HCEC 1CT (cell line): ENCODE measurements at regions not wholly inside any gene's neighbourhood (a gene's known extent, or its start where the extent isn't known, plus 50 kb on each side); places are given as distances from the start of the nearest gene placed in this dataset.
"Not testable (repeated sequence)": the region's sequence is repeated elsewhere in the genome, so short reads cannot be mapped to it uniquely, and the experiment has no call there.

Source experiments
- DNase-seq: peaks from one replicate; pipeline ENCODE4 v3.0.0-alpha.2; 2017

- DNase-seq, result no peak
These were observed 89.9 kb upstream of the TCF21 start for GRCh38 chr6:133799043-133799442.

DNA sequence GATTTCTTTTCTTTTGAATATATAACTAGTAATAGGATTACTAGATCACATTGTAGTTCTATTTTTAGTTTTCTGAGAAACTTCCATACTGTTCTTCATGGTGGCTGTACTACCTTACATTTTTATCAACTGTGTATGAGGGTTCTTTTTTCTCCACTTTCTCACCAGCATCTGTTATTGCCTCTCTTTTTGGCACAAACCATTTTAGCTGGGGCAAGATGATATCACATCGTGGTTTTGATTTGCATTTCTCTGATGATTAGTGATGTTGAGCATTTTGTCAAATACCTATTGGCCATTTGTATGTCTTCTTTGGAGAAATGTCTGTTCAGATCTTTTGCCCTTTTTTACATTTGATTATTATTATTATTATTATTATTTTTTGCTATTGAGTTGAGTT is 86.1 kb upstream of the TCF21 start:
- no peak for DNase-seq

DNA sequence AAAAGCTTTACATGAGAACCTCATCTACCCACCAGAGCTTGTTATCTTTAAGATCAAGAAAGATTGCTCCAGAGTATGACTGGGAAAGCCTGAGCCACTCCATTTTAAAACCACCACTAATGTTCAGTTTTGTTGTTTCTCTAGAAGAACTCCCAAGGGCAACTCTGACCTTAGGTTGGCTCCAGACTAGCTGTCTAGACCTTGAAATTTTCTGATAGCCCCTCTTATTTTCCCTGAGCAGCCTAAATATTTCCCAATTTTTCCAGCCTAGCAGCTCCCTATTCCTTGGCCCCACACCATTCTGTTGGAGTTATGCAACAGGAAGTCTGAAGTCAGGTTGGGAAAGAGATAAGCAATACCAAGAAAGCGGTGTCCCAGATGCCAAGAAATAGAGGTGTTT is 84.6 kb upstream of the TCF21 start:
- DNase-seq, result peak; percentile 36

DNA sequence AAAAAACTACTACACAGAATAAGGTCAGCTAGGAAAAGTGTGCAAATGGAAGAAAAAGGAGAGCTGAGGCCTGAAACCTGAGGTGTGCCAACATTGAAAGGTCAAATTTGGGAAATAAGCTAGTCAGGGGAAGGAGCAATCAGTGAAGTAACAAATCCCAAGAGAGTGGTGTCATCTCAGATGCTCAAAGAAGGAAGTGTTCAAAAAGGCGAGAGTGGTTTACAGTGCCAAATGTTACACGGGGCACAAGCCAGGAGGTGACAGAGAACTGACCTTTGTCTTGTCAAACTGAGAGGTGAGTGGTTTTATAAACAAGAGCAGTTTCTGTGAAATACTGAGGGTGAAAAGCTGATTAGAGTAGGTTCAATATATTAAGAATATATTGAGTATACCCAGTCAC is 83.0 kb upstream of the TCF21 start:
- DNase-seq, result no peak

- peak; percentile 20 for DNase-seq
These were observed 82.4 kb upstream of the TCF21 start for GRCh38 chr6:133806382-133807140.

- no peak for DNase-seq
These were observed 81.4 kb upstream of the TCF21 start for GRCh38 chr6:133807501-133807900.

- DNase-seq, result peak; percentile 69
These were observed 79.5 kb upstream of the TCF21 start for GRCh38 chr6:133809406-133809805.

GRCh38 chr6:133811557-133811956 is 77.4 kb upstream of the TCF21 start:
- no peak for DNase-seq

DNA sequence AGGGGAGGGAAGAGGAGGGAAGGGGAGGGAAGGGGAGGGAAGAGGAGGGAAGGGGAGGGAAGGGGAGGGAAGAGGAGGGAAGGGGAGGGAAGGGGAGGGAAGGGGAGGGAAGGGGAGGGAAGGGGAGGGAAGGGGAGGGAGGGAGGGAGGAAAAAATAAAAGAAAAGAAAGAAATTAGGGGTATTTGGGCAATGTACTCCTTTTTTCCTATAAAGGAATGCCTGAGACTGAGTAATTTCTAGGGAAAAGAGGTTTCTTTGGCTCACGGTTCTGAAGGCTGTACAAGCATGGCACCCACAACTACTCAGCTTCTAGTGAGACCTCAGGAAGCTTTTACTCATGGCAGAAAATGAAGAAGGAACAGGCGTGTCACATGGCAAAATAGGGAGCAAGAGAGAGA is 76.5 kb upstream of the TCF21 start:
- DNase-seq, result not testable (repeated sequence)

DNA sequence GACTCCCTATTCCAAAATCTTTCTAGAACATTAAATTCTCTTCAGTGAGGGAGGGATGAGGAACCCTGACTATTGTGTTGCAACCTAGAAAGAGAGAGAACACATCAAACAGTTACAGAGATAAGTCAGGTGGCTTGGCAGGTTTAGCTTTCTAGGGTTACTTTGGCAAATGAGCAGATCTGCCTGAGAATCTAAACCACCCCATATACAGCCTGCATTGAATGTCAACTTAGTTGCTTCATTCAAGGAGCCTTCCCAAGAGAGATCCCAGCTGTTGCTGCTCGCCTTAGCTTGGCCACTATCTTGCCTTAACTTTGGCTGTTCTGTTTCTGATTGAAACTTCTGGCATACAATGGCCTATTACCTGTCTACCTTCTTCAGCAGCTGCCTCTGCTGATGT is 74.7 kb upstream of the TCF21 start:
- DNase-seq, result peak; percentile 56

DNA sequence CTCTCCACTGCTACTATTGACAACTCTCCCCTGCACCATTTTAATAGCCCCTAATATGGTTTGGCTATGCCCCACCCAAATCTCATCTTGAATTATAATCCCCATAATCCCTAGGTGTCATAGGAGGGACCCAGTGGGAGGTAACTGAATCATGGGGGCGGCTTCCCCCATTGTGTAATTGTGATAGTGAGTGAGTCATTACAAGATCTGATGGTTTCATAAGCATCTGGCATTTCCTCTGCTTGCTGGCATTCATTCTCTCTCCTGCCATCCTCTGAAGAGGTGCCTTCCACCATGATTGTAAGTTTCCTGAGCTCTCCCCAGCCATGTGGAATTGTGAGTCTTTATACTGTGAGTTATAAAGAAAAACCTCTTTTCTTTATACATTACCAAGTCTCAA is 74.1 kb upstream of the TCF21 start:
- DNase-seq, result peak; percentile 75

- no peak for DNase-seq
These were observed 73.6 kb upstream of the TCF21 start for GRCh38 chr6:133815313-133815712.

- no peak for DNase-seq
These were observed 72.7 kb upstream of the TCF21 start for GRCh38 chr6:133816171-133816570.

DNA sequence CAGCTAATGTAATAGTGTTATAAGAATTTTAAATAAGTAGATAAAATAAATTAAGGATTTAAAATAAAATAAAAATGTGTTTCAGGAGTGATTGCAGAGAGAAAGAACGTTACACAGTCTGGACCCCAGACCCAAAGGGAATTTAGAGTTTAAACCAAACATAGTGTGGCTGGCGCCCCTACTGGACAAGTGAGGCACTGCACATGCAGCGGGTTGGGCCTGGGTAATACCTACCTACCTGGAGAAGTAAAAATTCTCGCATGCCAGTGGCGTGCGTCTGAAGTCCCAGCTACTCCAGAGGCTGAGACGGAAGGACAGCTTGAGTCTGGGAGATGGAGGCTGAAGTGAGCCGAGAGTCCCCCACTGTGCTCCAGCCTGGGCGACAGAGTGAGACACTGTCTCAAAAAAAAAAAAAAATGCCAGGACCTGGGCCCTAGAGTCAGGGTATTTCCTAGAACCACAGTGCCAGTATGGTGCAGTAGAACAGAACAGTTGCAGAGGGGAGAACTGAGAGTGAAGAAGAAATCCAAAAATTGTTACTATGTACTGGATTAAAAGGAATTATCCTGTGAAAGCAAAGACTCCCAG is 71.4 kb upstream of the TCF21 start:
- DNase-seq, result no peak

DNA sequence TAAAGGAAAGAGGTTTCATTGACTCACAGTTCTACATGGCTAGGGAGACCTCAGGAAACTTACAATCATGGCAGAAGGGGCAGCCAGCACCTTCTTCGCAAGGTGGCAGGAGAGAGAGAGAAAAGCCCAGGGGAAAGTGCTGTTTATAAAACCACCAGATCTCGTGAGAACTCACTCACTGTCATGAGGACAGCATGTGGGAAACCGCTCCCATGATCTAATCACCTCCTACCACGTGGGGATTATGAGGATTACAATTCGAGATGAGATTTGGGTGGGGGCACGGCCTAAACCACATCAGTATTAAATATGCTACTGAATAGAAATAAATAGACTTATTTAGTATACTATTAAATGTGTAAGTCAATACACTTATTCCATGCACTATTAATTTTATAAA is 70.6 kb upstream of the TCF21 start:
- no peak for DNase-seq

GRCh38 chr6:133820208-133820607 is 68.7 kb upstream of the TCF21 start:
- no peak for DNase-seq

DNA sequence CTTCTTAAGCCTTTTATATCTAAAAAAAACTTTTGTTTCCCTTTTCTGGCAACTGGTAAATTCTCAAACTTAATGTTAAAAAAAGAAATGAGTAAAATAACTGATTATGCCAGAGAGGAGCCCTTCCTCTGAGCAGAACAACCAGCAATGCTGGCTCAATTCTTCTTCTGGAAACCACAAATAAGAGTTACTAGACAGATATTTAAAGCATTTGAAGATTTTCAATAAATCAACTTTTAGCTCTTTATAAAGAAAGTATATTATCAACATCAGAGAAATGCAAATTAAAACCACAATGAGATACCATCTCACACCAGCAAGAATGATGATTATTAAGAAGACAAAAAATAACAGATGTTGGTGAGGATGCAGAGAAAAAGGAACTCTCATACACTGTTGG is 61.1 kb upstream of the TCF21 start:
- no peak for DNase-seq

- peak; percentile 28 for DNase-seq
These were observed 55.0 kb upstream of the TCF21 start for GRCh38 chr6:133833949-133834359.

- peak; percentile 11 for DNase-seq
These were observed 54.3 kb upstream of the TCF21 start for GRCh38 chr6:133834472-133835170.

DNA sequence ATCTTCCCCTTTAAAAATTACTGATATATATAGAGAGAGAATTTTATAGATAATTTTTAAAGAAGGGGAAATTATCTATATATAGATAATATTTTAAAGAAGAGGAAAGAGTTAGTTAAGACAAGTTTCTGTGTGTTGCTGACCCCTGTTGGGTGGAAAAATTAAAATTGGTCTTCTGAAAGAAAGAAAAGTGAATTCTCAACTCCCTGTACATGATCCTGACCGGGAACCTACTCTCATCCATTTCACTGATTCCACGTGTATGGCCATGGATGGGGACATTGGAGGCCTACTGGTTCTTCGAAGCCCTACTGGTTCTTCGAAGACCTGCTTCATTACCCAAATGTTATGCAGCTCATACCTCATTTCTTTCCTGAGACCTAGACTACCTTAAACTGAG is 53.0 kb upstream of the TCF21 start:
- DNase-seq, result peak; percentile 35

GRCh38 chr6:133837801-133838349 is 51.0 kb upstream of the TCF21 start:
- no peak for DNase-seq
